ENCODE measurements at regions not wholly inside any gene's neighbourhood (a gene's known extent, or its start where the extent isn't known, plus 50 kb on each side); places are given as distances from the start of the nearest gene placed in this dataset.

DNA sequence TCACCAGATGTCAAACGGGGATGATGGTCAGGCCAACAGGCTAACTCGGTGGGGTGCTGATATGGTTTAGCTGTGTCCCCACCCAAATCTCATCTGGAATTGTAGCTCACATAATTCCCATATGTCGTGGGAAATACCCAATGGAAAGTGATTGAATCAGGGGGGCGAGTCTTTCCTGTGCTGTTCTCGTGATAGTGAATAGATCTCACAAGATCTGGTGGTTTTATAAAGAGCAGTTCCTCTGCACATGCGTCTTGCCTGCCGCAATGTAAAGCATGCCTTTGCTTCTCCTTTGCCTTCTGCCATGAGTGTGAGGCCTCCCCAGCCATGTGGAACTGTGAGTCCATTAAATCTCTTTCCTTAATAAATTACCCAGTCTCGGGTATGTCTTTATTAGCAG, 74.4 kb upstream of the YWHAQ start:
- in situ Hi-C loops (cut with MboI; ENCODE audit: low pct_unique_long_range_greater_than_20kb, low sequenced_read_pairs, unreplicated experiment): no loop called here
- DNase-seq (ENCODE audit: low spot score): no peak
- TF ChIP-seq, protein P1, sequence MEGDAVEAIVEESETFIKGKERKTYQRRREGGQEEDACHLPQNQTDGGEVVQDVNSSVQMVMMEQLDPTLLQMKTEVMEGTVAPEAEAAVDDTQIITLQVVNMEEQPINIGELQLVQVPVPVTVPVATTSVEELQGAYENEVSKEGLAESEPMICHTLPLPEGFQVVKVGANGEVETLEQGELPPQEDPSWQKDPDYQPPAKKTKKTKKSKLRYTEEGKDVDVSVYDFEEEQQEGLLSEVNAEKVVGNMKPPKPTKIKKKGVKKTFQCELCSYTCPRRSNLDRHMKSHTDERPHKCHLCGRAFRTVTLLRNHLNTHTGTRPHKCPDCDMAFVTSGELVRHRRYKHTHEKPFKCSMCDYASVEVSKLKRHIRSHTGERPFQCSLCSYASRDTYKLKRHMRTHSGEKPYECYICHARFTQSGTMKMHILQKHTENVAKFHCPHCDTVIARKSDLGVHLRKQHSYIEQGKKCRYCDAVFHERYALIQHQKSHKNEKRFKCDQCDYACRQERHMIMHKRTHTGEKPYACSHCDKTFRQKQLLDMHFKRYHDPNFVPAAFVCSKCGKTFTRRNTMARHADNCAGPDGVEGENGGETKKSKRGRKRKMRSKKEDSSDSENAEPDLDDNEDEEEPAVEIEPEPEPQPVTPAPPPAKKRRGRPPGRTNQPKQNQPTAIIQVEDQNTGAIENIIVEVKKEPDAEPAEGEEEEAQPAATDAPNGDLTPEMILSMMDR (IDR thresholded peaks at IDR 0.05; ENCODE audit: extremely low read depth, insufficient read depth, missing control alignments): no peak

DNA sequence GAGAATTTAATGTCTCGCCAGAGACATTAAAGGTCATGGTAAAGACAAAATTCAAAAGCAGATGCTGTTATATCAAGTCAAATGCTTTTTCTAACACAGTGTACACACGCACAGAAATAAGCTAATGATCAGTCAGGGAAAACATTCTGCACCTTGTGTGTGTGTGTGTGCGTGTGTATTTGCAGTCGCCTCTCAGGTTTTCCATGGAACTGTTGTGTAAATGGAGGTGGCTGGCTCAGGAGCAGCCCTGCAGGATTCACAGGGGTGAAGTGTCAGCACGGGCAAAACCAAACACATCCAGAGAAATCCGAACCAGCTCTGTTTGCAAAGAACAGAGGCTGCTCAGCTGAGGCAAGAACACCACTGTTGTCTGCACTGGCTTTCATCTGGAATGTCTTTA, 76.2 kb upstream of the YWHAQ start:
- DNase-seq (ENCODE audit: low spot score): no peak
- in situ Hi-C loops (cut with MboI; ENCODE audit: low pct_unique_long_range_greater_than_20kb, low sequenced_read_pairs, unreplicated experiment): no loop called here
- TF ChIP-seq, protein P1 (IDR thresholded peaks at IDR 0.05; ENCODE audit: extremely low read depth, insufficient read depth, missing control alignments): no peak

DNA sequence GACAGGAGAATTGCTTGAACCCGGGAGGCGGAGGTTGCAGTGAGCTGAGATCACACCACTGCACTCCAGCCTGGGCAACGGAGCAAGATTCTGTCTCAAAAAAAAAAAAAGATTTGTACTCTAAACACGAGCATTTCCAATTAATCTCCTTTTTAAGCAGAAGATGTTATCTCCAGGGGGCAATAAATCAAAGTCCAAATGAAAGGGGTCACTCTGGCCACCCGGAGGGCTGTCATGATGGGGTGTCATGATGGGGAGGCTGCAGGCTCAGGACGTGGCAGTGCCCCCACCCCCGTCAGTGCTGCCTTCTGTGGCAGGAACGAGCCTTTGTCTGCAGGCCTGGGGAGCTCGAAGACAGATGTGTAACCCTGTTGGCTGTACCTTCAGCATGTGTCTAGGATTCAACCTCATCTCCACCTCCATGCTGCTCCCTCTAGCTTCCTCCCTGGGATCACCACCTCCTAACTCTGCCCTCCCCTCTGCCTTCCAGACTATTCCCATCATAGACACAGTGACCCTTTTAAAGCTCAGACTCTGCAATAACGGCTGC, 76.9 kb upstream of the YWHAQ start:
- TF ChIP-seq, protein P1 (IDR thresholded peaks at IDR 0.05; ENCODE audit: extremely low read depth, insufficient read depth, missing control alignments): no peak
- in situ Hi-C loops (cut with MboI; ENCODE audit: low pct_unique_long_range_greater_than_20kb, low sequenced_read_pairs, unreplicated experiment): no loop called here
- DNase-seq (ENCODE audit: low spot score): no peak

DNA sequence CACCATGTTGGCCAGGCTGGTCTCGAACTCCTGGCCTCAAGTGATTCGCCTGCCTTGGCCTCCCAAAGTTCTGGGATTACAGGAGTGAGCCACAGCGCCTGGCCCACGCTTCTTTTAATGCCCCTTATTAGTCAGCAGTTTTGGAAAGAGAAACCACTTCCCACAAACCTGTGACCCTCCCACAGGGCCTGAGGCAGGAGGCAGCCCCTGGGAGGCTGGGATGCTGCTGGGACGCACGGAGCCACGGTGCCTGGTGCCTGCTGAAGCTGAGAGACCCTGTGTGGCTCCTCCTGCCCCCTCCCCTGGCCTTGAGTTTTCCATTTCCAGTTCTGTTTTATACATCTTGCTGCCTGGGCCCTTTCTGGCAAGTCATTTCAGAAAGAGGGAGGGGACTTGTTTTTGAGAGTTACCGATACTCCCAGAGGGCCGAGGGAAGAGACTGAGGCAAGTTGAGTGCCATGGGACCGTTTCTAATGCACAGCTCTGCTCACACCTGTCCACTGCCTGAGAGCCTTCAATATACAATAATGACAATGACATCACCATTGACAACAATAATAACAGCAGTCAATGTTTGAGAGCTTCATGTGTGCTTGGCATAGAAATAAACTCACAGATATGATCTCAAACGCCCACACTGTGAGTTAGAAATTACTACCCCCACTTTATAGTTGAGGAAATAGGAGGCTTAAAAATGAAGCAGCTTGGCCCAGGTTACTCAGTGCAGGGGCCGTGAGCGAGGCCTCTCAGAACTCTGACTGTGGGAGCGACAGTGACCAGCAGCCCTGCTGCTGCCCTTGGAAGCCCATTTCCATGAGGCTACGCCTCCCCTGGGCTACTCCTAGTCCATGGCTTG, 78.1 kb upstream of the YWHAQ start:
- in situ Hi-C loops (cut with MboI; ENCODE audit: low pct_unique_long_range_greater_than_20kb, low sequenced_read_pairs, unreplicated experiment): no loop called here
- peak; percentile 63 for DNase-seq (ENCODE audit: low spot score)
- TF ChIP-seq, protein P1 (IDR thresholded peaks at IDR 0.05; ENCODE audit: extremely low read depth, insufficient read depth, missing control alignments): no peak

DNA sequence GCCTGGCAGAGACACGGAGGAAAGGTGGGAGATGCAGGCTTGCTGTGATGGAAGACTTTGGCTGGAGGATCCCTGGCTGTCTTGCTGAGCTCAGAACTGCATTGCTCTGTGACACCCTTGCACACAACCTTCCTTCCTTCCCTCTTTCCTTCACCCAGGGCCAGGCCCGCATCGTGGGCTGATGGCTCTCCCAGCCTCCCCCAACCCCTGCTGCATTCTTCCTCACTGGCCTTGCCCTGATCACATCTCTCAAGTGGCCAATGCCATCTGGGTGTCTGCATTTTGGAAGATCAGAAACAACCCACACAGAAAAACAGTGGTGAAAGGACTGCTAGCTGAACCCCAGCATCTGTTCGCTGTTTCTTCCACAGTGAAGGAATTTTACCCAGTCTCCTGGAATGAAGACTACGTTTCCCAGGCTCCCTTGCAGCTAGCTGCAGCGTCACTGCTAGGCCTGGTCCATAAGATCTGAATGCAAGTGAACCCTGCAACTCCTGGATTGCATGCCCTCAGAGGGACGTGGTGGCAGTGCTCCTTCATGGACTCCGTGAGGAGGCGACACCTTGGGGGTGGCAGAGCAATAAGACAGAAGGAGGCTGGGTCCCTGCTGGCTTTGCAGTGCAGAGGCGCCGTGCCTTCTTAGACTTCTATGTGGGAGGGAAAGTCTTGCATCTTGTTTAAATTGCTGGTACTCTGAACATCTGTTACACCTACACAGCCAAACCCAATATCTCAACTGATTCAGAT, 78.9 kb upstream of the YWHAQ start:
- no peak for DNase-seq (ENCODE audit: low spot score)
- TF ChIP-seq, protein P1 (IDR thresholded peaks at IDR 0.05; ENCODE audit: extremely low read depth, insufficient read depth, missing control alignments): no peak
- in situ Hi-C loops (cut with MboI; ENCODE audit: low pct_unique_long_range_greater_than_20kb, low sequenced_read_pairs, unreplicated experiment): no loop called here

DNA sequence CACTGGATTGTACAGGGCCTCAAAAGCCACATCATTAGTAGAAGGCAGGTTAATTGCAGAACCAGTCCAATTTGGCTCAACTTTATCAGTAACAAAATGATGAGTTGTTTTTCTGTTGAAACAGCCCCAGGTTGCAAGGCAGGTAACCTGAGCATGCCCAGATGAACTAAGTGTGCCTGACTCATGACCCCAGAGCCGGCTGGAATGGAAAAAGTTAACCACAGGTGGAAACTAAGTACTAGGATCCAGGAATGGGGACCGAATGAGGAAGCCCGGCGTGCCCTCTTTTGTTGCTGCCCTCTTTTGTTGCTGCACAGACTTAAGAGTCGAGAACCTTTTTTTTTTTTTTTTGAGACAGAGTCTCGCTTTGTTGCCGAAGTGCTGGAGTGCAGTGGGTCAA, 79.5 kb upstream of the YWHAQ start:
- in situ Hi-C loops (cut with MboI; ENCODE audit: low pct_unique_long_range_greater_than_20kb, low sequenced_read_pairs, unreplicated experiment): no loop called here
- TF ChIP-seq, protein P1 (IDR thresholded peaks at IDR 0.05; ENCODE audit: extremely low read depth, insufficient read depth, missing control alignments): no peak
- DNase-seq (ENCODE audit: low spot score): no peak
